HG03045 (cell line): ENCODE measurements at regions not wholly inside any gene's neighbourhood (a gene's known extent, or its start where the extent isn't known, plus 50 kb on each side); places are given as distances from the start of the nearest gene placed in this dataset.
"Not testable (repeated sequence)": the region's sequence is repeated elsewhere in the genome, so short reads cannot be mapped to it uniquely, and the experiment has no call there.

ENCODE experiments used
- ATAC-seq: cut with Tn5 transposase; IDR thresholded peaks from one replicate; pipeline ENCODE4 v1.9.1; 2021; ENCODE audit warnings: mild to moderate bottlenecking, moderate library complexity; ENCODE audit not compliant: unreplicated experiment

DNA sequence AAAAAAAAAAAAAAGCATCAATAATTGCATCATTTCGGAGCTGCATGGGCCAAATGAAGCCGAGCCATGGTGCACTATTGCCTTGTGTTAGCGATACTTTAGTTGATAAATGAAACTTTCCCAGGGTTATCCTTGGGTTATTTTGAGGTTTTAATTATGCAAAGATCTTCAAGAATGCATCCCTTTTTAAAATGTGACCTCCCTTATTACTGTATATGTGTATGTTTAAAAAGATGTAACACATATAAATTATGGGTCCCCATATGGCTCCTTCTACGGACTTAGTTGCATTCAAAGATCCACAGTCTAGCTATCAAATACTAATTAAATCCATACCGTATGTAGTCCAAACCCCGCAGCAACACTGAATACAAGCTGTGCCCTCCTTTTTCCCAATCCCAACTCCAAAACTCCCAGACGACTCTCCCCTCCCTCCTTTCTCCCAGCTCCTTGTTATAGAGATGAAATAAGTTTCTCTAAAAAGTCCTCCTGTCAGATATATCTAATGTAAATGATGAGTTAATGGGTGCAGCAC, 129.3 kb upstream of the MAP1LC3B2 start:
- ATAC-seq, result no peak

DNA sequence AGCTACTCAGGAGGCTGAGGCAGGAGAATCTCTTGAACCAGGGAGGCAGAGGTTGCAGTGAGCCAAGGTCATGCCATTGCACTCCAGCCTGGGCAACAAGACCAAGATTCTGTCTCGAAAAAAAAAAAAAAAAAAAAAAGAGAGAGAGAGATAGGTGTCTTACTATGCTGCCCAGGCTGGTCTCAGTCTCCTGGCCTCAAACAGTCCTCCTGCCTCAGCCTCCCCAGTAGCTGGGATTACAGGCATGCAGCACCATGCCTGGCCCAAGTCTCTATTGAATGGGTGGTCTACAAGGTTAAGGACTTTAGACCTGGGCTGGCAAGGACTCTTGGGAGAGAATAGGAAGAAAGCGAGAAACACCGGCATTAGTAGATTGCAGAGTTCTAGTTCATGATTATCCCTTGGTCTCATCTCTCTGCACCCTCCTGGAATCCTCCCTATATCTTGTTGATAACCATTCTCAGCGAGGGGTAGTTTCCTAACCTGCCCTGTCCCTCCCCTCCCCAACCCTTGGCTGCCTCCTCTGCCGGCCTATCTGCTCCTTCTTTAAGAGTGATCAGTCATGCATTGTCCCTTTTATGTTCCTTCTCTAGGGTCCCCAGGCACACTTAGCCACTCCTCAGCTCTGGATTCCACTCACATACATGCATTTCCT, 128.1 kb upstream of the MAP1LC3B2 start:
- ATAC-seq, result no peak

DNA sequence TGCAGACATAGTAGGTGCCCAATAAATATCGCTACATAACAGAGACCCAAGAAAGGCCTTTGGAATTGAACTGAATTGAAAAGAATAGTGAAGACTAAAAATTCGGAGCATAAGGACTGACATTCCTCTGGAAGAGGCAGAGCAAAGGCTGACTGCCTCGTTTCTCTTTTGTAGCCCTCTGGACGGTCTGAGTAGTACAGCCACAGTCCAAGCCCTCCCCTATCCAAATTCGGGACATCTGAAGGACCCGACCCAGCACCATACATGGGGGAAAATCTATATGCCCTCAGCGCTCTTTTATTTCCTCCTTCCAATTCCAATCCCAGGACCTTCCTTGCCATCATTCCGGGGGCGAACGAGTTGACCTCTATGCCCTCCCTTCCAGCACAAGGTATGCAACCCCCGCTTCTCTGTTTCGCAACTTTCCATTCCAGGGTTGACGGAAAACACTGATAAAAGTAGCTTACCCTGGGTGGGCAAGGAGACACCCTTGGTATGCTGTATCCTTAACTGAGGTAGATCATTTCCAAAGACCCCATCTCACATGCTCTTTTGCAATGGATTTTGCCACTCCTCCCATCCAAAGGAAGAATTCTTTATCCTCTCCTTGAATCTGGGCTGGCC, 127.4 kb upstream of the MAP1LC3B2 start:
- ATAC-seq, result no peak

DNA sequence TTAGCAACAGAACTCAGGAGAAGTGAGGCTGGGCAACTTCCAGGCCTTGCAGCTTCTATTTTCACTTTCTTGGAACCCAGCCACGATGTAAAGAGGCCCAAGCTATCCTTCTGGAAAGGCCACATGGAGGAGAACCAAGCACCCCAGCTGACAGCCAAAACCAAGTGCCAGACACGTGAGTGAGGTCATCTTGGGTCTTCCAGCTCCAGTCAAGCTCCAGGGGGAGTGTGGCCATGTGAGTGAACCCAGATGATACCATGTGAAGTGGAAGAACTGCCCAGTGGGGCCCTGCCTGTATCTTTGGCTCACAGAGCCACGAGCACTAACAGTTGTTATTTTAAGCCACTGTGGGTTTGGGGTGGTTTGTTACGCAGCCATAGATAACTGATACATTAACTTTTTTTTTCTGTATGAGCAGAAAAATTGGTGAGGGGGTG, 126.8 kb upstream of the MAP1LC3B2 start:
- ATAC-seq, result no peak

DNA sequence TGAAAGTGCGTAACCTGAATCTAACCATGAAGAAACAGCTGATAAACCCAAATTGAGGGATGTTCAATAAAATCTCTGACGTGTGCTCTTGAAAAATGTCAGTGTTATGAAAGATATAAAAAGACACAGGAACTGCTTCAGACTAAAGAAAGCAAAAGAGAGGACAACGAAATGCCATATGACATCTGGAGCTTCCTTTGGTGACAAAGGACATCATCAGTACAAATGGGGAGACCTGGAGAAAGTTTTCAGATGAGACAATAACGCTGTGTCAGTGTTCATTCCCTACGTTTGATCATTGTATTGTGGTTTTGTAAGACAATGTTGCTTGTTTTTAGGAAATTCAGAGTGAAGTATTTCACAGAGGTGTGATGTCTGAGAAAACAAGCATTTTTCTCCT, 125.9 kb upstream of the MAP1LC3B2 start:
- no peak for ATAC-seq

DNA sequence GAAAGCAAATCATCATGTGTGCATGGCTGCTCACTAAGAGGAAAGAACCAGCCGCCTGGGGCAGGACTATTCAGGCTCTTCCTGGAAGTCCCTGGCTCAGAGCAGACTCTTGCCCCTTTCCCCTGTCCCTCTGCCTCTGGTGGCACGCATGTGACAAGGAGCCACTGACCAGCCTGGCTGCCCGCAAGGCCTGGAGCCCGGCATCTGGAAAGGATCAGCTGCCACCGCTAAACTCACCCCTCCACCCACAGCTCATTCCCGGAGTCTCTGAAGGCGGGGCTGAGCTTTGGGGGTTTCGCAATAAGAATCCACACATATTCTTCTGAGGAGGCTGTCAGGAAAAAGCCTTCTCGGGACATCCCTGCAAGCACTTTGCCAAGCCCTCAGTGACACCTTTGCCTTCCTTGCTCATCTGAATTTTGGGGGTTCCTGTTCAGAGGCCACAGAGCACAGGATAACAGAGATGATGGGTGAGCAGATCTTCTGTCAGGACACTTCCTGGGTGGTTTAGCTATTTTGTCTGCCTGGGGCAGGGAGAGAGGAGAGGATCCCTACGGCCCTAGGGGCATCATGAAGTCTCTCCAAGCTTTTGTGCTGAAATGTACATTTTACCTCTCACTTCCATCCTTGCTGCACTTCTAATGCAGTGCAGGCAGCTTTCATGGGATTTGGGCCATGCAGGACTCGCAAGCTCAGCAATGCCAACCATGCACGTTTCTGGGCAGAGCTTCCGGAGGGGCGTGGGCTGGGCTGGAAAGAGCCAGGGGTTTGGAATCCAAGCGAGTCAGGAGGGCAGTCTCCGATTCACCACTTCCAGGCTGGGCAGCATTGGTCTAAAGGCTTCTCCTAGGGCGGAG, 124.8 kb upstream of the MAP1LC3B2 start:
- ATAC-seq, result no peak

DNA sequence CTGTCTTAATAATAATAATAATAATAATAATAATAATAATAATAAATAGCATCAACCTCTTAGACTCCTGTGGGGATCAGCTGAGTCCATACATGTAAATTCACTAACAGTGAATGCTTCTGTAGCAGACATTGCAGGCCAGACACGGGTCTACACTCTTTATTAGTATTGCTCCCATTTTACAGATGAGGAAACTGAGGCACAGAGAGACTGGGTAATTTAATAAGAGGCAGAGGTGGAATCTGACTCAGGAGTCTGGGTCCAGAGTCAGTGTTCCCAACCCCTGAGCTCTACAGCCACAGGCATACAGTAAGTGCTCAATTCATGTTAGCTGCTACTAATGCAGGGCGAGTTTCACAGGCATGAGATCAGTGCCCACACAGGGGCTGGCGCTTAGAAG, 123.2 kb upstream of the MAP1LC3B2 start:
- ATAC-seq, result no peak

DNA sequence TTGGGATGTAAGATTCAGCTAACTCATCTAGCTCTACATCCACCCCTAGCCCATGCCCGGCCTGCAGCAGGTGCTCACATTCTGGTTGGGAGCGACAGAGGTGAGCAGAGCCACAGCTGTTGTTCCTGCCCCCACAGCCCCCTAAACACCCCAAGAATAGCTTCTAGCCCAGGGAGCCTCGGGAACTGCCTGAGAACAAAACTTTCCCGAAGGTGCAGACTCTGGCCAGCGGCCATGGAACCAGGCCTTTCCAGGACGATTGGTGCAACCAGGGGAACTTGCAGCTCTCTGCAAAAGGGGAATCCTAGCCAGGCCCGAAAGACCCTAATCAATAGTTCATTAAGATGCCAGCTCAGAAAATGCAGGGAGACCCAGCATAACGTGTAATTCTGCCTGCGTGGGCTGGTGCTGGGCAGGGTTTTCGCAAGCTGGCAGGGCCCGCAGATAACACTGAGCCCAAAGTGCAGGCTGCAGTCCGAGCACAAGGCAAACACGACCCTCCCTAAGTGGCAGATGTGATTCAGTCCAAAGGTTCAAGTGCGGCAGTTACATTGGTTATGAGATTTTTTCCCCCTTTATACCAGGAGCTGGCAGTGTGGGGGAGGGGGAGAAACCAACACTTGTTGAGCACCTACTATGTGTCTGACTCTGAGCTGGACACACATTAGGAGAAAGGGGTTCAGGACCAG, 122.5 kb upstream of the MAP1LC3B2 start:
- ATAC-seq, result no peak

DNA sequence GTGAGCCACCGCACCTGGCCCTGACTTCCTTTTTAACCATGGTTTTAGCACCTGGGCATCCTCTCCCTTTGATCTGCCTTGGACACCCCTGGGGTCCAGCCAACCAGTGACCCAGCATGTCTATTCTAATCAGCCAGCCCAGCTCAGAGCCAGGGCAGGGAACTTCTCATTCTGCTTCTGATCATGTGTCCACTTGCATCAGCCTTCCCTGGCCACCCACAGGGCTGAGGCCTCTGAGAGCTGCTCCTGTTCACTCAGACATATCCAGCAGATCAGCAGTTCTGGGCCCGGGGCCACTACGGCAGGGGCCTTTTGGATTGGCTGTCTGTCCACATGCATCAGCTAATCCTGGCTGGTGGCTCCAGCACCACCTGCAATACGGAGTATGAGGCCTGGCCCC, 117.9 kb upstream of the MAP1LC3B2 start:
- no peak for ATAC-seq

DNA sequence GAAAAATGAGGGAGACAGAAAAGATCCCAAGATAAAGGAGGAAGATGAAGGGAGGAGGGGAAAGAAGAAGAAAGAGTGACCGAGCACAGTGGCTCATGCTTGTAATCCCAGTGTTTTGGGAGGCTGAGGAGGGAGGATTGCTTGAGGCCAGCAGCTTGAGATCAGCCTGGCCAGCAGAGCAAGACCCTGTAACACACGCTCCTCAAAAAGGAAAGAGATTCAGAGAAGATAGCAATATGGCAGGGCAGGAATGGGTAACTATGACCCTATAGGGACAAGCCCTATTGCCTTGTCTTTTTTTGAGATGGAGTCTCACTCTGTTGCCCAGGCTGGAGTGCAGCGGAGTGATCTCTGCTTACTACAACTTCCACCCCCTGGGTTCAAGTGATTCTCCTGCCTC, 116.9 kb upstream of the MAP1LC3B2 start:
- no peak for ATAC-seq

DNA sequence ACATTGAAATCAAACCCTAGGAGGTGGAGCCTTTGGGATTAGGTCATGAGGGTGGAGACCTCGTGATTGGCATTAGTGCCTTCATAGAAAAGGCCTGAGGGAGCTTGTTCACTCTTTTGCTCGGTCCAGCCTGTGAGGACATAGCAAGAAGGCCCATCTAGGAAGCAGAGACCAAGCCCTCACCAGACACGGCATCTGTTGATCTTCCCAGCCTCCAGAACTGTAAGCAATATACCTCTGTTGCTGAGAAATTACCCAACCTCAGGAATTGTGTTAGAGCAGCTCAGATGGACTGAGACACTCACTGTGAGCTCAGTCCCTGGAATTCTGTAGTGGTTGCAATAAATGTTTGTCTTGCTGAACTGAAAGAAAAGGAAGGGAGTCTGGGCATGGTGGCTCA, 116.2 kb upstream of the MAP1LC3B2 start:
- ATAC-seq, result no peak

DNA sequence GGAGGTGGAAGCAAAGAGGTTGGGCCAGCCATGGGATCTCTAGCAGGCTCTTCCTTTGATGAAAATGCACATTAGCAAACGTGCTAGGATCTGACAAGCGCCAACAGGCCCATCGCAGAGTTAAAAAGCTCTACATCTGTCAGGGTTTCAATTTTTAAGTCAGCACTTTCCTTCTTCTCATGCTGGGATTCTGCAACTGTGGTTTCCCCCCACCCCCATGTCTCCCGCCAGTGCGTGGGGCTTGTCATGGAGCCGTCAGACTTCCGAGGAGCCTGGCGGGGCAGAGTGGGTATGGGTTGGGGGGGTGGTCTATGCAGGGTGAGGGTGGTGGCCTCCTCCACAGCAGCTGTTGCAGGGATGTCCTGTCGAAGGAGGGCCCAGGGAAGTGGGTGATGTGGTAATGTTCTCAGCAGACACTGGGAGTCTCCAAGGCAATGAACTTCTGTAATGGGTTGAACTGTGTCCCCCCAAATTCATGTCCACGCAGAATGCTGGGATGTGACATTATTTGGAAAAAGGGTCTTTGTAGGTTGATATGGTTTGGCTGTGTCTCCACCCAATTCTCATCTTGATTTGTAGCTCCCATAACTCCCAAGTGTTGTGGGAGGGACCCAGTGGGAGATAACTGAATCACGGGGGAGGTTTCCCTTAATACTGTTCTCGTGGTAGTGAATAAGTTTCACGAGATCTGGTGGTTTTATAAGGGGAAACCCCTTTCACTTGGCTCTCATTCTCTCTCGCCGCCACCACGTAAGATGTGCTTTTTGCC, 115.2 kb upstream of the MAP1LC3B2 start:
- ATAC-seq, result no peak

DNA sequence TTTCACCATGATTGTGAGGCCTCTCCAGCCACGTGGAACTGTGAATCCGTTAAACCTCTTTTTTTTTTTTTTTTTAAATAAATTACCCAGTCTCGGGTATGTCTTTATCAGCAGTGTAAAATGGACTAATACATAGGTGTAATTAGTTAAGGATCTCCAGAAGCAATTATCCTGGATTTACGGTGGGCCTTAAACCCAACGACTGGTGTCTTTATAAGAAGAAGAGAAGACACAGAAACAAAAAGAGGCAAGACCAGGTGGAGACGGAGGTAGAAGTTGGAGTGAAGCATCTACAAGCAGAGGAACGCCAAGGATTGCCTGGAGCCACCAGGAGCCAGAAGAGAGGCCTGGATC, 114.6 kb upstream of the MAP1LC3B2 start:
- no peak for ATAC-seq

DNA sequence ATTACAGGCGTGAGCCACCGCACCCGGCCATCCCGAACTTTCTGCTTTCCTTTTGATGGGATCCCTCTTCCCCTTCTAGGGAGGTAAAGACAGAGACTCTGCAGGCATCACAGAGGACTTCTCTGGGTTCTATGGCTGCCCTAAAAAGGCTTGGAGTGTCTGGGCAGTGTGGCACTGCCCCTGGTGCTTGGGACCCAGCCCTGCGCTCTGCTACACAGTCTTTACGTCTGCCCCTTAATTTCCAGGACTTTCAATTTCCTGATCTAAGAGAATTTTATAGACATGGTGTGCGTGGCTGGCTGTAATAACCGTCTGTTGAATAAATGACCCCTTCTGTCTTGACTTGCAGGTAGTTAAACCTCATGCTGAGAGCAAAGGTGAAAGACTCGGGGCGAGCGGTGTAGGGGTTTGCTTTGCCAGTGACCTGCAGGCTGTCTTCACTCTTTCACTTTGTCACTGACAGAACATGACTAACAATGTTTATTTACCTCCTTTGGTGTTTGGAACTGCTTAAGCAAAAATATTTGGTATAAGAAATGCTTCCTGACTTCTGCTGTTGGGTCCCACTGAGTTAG, 110.9 kb upstream of the MAP1LC3B2 start:
- no peak for ATAC-seq

DNA sequence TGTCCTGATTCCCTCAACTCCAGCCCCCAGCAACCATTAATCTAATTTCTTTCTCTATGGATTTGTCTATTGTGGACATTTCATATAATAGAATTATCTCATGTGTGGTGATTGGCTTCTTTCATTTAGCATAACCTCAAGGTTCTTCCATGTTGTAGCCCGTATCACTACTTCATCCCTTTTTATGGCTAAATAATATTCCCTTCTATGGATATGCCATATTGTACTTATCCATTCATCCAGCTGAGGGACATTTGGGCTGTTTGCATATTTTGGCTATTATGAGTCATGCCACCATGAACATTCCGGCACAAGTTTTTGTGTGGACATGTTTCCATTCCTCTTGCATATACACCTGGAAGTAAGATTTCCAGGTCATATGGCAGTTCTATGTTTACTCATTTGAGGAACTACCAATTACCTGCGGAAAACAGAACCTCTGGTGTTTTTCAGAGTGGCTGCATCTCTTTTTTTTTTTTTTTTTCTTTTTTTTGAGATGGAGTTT, 108.7 kb upstream of the MAP1LC3B2 start:
- ATAC-seq, result no peak

DNA sequence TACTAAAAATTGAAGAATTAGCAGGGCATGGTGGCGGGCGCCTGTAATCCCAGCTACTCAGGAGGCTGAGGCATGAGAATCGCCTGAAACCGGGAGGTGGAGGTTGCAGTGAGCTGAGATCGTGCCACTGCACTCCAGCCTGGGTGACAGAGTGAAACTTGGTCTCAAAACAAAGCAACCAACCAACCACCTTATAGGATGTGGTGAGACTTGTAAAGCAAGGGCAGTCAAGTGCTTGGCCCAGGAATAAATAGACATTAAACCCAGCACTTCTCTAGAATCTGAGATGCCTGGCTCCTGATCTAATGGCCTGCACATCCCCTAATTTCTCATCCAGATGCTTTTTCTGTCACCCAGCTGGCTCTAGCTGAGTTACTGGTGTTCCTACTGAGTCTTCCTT, 106.2 kb upstream of the MAP1LC3B2 start:
- not testable (repeated sequence) for ATAC-seq

DNA sequence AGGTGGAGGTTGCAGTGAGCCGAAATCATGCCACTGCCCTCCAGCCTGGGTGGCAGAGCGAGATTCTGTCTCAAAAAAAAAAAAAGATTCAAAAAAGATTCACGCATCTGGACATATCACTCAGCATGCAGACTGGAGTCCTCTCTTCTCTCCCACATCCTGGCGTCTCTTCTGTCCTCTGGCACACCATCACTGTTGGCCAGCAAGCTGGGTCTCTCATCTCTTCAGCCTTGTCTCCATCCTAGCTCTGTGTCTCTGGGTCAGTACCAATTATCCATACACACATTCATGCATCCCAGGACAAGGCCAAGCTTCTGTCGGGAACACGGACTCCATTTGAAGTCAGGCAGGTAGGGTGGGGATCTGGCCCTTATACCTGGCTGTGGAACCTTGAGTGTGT, 105.5 kb upstream of the MAP1LC3B2 start:
- no peak for ATAC-seq

DNA sequence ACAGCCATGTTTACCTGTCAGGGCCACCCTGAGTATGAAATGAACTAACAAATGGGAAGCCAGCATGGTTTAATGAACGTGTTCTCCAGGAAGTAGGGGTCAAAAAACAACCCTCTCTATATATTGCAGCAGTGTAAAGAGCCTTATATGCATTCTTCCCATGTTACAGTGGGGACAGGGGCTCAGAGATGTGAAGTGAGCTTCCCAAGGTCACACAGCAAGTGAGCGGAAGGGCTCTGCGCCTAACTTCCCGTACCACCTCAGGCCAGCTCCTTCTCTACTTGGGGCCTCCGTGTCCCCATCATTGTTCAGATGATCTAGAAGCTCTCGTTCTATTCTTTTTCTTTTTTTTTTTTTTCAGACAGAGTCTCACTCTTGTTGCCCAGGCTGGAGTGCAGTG, 105.1 kb upstream of the MAP1LC3B2 start:
- no peak for ATAC-seq

DNA sequence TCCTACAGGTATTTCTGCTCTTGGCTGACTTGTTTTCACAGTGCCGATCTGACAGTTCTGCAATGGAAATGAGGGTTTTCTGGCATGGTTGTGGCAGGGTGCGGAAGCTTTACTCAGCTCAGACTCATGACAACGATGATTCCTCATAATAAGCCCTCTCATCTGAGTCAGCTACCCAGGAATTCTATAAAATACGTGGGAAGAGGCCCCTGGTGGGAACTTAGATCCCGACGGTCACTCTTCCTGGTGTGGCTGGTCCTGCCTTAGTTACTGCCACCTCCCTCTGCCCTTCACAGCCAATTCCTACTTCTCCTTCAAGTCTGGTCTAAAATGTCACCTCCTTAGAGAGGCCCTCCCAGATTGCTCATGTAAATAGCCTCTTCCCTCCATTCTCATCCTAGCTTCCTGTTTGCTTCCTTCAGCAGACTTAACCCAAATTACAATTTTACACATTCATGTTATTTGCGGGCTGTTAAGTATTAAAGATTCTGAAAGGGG, 104.2 kb upstream of the MAP1LC3B2 start:
- no peak for ATAC-seq
